GM10266 (cell line): ENCODE measurements at regions not wholly inside any gene's neighbourhood (a gene's known extent, or its start where the extent isn't known, plus 50 kb on each side); places are given as distances from the start of the nearest gene placed in this dataset.

ENCODE experiments used
- DNase-seq: peaks from one replicate; pipeline ENCODE4 v3.0.0; 2012; ENCODE audit errors: extremely low spot score
- TF ChIP-seq, protein P1 (sequence below): IDR thresholded peaks from 2 replicates; pipeline ENCODE4 v1.5.1; 2012; ENCODE audit warnings: mild to moderate bottlenecking, low read depth; ENCODE audit not compliant: control insufficient read depth, insufficient read depth; ENCODE audit errors: missing control alignments

DNA sequence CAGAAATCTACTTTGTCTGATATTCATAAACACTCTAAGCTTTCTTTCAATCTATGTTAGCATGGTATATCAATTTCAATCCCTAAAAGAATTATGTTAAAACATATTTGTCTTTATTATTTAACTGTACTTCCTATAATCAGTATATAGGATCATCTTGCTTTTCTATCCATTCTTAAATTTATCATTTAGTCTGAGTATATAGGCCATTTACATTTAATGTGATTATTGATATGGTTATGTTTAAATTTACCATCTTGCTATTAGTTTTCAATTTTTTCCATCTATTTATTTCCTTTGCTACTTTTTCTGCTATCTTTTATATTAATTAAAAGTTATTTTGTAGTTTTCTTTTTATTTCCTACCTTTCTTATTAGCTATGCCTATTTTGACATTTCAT, 174.8 kb upstream of the MBNL1 start:
- no peak for DNase-seq
- TF ChIP-seq, protein P1, sequence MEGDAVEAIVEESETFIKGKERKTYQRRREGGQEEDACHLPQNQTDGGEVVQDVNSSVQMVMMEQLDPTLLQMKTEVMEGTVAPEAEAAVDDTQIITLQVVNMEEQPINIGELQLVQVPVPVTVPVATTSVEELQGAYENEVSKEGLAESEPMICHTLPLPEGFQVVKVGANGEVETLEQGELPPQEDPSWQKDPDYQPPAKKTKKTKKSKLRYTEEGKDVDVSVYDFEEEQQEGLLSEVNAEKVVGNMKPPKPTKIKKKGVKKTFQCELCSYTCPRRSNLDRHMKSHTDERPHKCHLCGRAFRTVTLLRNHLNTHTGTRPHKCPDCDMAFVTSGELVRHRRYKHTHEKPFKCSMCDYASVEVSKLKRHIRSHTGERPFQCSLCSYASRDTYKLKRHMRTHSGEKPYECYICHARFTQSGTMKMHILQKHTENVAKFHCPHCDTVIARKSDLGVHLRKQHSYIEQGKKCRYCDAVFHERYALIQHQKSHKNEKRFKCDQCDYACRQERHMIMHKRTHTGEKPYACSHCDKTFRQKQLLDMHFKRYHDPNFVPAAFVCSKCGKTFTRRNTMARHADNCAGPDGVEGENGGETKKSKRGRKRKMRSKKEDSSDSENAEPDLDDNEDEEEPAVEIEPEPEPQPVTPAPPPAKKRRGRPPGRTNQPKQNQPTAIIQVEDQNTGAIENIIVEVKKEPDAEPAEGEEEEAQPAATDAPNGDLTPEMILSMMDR: no peak

GRCh38 chr3:152094406-152094805, 174.3 kb upstream of the MBNL1 start:
- TF ChIP-seq, protein P1: no peak
- DNase-seq: no peak

DNA sequence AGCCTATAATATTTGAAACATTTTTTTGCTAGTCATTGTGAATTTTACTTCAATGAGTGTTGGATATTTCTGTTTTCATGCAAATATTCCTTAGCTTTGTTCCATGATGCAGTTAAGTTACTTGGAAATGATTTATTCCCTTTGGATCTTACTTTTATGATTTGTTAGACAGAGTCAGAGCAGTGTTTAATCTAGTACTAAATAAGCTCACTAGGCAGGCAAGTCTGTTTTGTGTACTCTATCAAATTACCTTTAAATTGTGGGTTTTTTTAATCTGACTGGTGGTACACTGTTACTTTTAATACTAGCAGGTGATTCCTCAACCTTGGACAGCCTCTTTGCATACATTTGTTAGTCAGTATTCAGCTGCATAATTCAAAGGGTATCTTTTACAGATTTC, 173.3 kb upstream of the MBNL1 start:
- DNase-seq: no peak
- TF ChIP-seq, protein P1: no peak

- DNase-seq: no peak
- TF ChIP-seq, protein P1: no peak
These were observed 172.3 kb upstream of the MBNL1 start for GRCh38 chr3:152096280-152096906.

DNA sequence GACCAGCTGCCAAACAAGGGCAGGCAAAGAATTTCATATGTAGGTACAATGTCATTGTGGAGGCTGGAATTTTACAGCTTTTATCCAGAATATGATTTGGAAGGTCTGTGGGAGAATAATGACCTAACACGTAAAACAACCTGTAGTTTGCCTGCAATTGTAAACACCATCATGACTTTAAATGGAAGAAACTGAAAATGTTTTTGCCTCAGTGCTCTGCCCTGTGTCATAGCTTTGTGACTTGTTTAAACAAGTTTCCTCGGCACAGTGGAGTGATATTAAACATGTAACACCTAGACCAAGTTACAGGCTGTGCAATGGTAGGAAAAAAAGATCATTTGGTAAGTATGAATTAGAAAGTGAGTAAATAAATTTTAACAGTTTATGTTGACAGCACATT, 171.6 kb upstream of the MBNL1 start:
- TF ChIP-seq, protein P1: no peak
- DNase-seq: no peak

GRCh38 chr3:152097770-152098169, 171.0 kb upstream of the MBNL1 start:
- TF ChIP-seq, protein P1: no peak
- no peak for DNase-seq

DNA sequence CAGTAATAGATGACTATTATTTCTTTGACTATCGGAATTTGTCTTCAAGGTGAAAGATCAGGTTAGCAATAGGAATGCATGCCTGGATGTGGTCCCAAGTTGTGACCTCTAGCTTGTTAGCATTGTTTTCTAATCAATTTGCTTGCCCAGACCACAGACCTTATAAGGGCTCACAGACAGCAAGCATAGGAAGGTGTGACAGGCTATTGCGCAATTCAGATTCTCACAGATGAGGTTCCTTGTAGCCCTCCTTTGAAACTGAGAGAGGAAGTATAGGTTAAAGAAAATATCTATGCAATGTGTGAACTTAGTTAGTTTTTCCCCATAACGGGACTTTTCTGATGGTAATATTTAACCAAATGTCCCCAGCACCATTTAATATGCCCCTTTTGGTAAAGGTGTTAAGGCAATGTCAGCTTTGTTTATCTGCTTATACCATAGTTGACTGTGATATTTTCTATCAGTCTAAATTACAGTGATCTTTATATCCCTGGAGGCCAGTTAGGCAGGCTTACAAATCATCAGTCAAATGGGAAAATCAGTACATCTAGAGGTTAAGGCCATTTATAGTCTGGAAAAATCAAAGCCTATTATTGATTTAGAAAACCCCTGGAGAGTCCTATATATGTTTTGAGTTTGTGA, 168.1 kb upstream of the MBNL1 start:
- peak; percentile 8 for DNase-seq
- TF ChIP-seq, protein P1: no peak
